OCI-LY7 (cell line): ENCODE measurements at regions not wholly inside any gene's neighbourhood (a gene's known extent, or its start where the extent isn't known, plus 50 kb on each side); places are given as distances from the start of the nearest gene placed in this dataset.
"Not testable (repeated sequence)": the region's sequence is repeated elsewhere in the genome, so short reads cannot be mapped to it uniquely, and the experiment has no call there.

Experiments
- CTCF ChIP-seq: fragments of 200-600 bp; sonication (generic); conservative IDR thresholded peaks from 2 replicates; pipeline ENCODE4 v1.5.1; 2014; ENCODE audit warnings: mild to moderate bottlenecking, antibody characterized with exemption, low read length, moderate library complexity, mixed read lengths
- EZH2phosphoT487 ChIP-seq: fragments of 200-600 bp; sonication (generic); IDR thresholded peaks from 2 replicates; pipeline ENCODE4 v1.6.1; 2018; ENCODE audit warnings: low read depth, borderline replicate concordance, mild to moderate bottlenecking, mixed run types, antibody characterized with exemption, low read length, moderate library complexity, mixed read lengths

GRCh38 chr6:27544135-27544534, 71.2 kb upstream of the ZNF184 start:
- TF ChIP-seq CTCF, EZH2phosphoT487: not testable (repeated sequence)
